Lung (tissue), 11 donors: ENCODE measurements at regions not wholly inside any gene's neighbourhood (a gene's known extent, or its start where the extent isn't known, plus 50 kb on each side); places are given as distances from the start of the nearest gene placed in this dataset.

ENCODE experiments used
- ATAC-seq: fragments of 200-7000 bp; cut with Tn5 transposase; one replicate; pipeline ENCODE4 v1.9.1; 2020; ENCODE audit warnings: moderate number of reproducible peaks; ENCODE audit not compliant: insufficient read depth, low FRiP score
- DNase-seq, 3 donors: peaks; one replicate each; pipeline ENCODE4 v3.0.0-alpha.2; 2013 to 2017
- H3K27ac ChIP-seq, 2 donors: one replicate each; pipeline ENCODE4 v1.5.1; 2013; ENCODE audit warnings: mild to moderate bottlenecking in 2 of 2, moderate library complexity in 2 of 2, control low read depth in 1 of 2, inconsistent platforms in 1 of 2, low read depth in 1 of 2, low read length in 1 of 2
- H3K27me3 ChIP-seq, 3 donors: one replicate each; pipeline ENCODE4 v1.5.1; 2013; ENCODE audit warnings: low read length in 2 of 3; ENCODE audit not compliant: control insufficient read depth in 3 of 3, insufficient read depth in 3 of 3
- H3K36me3 ChIP-seq, 4 donors: one replicate each; pipeline ENCODE4 v1.5.1; 2013; ENCODE audit warnings: low read length in 4 of 4, mild to moderate bottlenecking in 1 of 4, moderate library complexity in 1 of 4; ENCODE audit not compliant: control insufficient read depth in 4 of 4, insufficient read depth in 4 of 4
- H3K4me1 ChIP-seq, 5 donors: one replicate each; pipeline ENCODE4 v1.5.1; 2013; ENCODE audit warnings: low read length in 5 of 5, mild to moderate bottlenecking in 2 of 5, moderate library complexity in 1 of 5; ENCODE audit not compliant: control insufficient read depth in 5 of 5, insufficient read depth in 5 of 5
- H3K4me3 ChIP-seq: one replicate; pipeline ENCODE4 v1.5.1; 2013; ENCODE audit warnings: mild to moderate bottlenecking, control low read depth, moderate library complexity
- H3K9ac ChIP-seq, 2 donors: one replicate each; pipeline ENCODE4 v1.5.1; 2013; ENCODE audit warnings: low read length in 2 of 2, control low read depth in 1 of 2; ENCODE audit not compliant: insufficient read depth in 1 of 2
- H3K9me3 ChIP-seq, 4 donors: one replicate each; pipeline ENCODE4 v1.5.1; 2013; ENCODE audit warnings: low read length in 3 of 4, mild to moderate bottlenecking in 1 of 4, moderate library complexity in 1 of 4; ENCODE audit not compliant: control insufficient read depth in 4 of 4, insufficient read depth in 3 of 4
- WGBS, 2 donors: extraction: QIAGEN DNeasy Blood & Tissue Kit; methylation state at CpG; one replicate each; pipeline ENCODE4 v1.1.7; 2013; 5-methylcytosine and 5-hydroxymethylcytosine counted together
- TF ChIP-seq, protein P1 (sequence below): IDR thresholded peaks from 2 replicates; pipeline ENCODE4 v1.5.1; 2012; ENCODE audit warnings: mild to moderate bottlenecking; ENCODE audit errors: control extremely low read depth, extremely low read depth
- donor health status: control.
- donor health status: control.
- donor health status: Bipolar disorder and iron deficiency.
- donor health status: healthy.
- donor health status: DM: yes; HTN: yes; CAD: no.

DNA sequence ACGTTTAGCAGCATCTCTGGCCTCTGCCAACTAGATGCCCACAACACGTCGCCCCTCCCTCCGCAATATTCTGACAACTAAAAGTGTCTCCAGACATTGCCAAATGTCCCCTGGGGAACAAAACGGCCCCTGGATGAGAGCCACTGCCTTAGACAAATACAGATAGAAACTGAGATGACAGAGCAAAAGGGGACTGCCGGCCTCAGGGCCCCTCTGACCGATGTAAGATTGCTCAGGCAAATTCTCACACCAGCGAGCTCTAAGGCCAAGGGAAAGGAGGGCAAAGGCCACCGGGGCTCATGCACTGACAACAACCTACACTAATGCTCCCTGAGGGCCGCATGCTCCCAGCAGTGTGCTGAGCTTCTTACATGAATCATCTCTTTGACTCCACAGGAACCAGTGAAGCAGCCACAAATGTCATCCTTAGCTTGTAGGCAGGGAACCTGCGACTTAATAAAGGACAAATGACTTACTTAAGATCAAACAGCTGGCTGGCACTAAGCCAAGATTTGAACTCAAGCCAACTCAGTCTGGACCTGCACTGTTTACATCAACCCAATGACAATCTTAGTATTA, 228.5 kb downstream of the TTC32 start:
- 63 to 70% methylated on average over 11 of the region's 11 CpGs for WGBS, 2 donors
- Histone ChIP-seq H3K27ac (no peak overlapping the region), H3K9me3 (no peaks in the 10 kb centered on the region), H3K4me1 (peaks cover 0 to 35% (median 0%) of the 10 kb centered on the region in 5 donors), H3K9ac (no peak overlapping the region), H3K27me3 (no peaks in the 10 kb centered on the region), H3K36me3 (no peaks in the 10 kb centered on the region), H3K4me3 (no peak overlapping the region)
- ATAC-seq (no peak), DNase-seq (no peak)
- TF ChIP-seq, protein P1, sequence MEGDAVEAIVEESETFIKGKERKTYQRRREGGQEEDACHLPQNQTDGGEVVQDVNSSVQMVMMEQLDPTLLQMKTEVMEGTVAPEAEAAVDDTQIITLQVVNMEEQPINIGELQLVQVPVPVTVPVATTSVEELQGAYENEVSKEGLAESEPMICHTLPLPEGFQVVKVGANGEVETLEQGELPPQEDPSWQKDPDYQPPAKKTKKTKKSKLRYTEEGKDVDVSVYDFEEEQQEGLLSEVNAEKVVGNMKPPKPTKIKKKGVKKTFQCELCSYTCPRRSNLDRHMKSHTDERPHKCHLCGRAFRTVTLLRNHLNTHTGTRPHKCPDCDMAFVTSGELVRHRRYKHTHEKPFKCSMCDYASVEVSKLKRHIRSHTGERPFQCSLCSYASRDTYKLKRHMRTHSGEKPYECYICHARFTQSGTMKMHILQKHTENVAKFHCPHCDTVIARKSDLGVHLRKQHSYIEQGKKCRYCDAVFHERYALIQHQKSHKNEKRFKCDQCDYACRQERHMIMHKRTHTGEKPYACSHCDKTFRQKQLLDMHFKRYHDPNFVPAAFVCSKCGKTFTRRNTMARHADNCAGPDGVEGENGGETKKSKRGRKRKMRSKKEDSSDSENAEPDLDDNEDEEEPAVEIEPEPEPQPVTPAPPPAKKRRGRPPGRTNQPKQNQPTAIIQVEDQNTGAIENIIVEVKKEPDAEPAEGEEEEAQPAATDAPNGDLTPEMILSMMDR: no peak

- WGBS, 2 donors: 87 to 91% methylated on average over 4 of the region's 4 CpGs
- no peak overlapping the region for H3K9ac ChIP-seq
- no peaks in the 10 kb centered on the region for H3K36me3 ChIP-seq
- no peaks in the 10 kb centered on the region for H3K27me3 ChIP-seq
- TF ChIP-seq, protein P1: no peak
- no peak for DNase-seq
- no peak overlapping the region for H3K27ac ChIP-seq
- H3K9me3 ChIP-seq: no peaks in the 10 kb centered on the region
- no peak overlapping the region for H3K4me3 ChIP-seq
- ATAC-seq: no peak
- H3K4me1 ChIP-seq: peaks cover 0 to 29% (median 0%) of the 10 kb centered on the region in 5 donors
Measured at GRCh38 chr2:19671916-19672315, 229.9 kb downstream of the TTC32 start.

- Histone ChIP-seq H3K36me3 (no peaks in the 10 kb centered on the region), H3K9ac (no peak overlapping the region), H3K9me3 (no peaks in the 10 kb centered on the region), H3K4me3 (no peak overlapping the region), H3K4me1 (peaks cover 0 to 31% (median 0%) of the 10 kb centered on the region in 5 donors), H3K27ac (no peak overlapping the region), H3K27me3 (no peaks in the 10 kb centered on the region)
- DNase-seq (no peak), ATAC-seq (no peak)
- TF ChIP-seq, protein P1: no peak
- 76 to 79% methylated on average over 1 of the region's 1 CpG for WGBS, 2 donors
Measured at GRCh38 chr2:19671311-19671710, 230.5 kb downstream of the TTC32 start.

DNA sequence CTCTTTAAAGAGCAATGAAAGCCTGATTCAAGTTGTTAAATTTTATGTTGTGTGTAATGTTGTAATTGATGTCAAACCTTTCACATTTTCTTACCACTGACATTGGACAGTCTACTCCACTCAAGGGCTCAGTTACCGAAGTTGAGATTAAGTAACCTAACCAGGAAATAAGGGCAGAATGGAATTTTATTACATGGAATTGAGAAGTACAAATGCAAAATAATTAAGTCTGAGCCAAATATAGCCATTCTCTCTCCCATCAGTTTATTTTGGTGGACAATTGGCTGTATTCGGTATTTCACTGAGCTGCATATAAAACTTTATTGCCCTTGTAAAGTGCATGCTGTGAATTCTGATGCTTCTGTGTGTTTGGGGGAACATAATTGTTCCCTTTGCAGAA, 231.5 kb downstream of the TTC32 start:
- no peak for DNase-seq
- Histone ChIP-seq H3K27me3 (no peaks in the 10 kb centered on the region), H3K4me3 (no peak overlapping the region), H3K4me1 (peaks cover 0 to 27% (median 0%) of the 10 kb centered on the region in 5 donors), H3K9me3 (no peaks in the 10 kb centered on the region), H3K27ac (no peak overlapping the region), H3K9ac (no peak overlapping the region), H3K36me3 (no peaks in the 10 kb centered on the region)
- TF ChIP-seq, protein P1: no peak
- no peak for ATAC-seq
- WGBS, 2 donors: 66 to 81% methylated on average over 2 of the region's 2 CpGs
